GM13977 (cell line): ENCODE measurements at regions not wholly inside any gene's neighbourhood (a gene's known extent, or its start where the extent isn't known, plus 50 kb on each side); places are given as distances from the start of the nearest gene placed in this dataset.

ENCODE experiments used
- DNase-seq: peaks from one replicate; pipeline ENCODE4 v3.0.0; 2012; ENCODE audit warnings: low spot score
- in situ Hi-C: fragments of 300-500 bp; cut with MboI; formaldehyde crosslinking; loops from one replicate; pipeline ENCODE4 v1.12.0; 2022; ENCODE audit warnings: low sequenced_read_pairs, low pct_unique_long_range_greater_than_20kb, mixed read lengths, inconsistent platforms; ENCODE audit not compliant: unreplicated experiment
- TF ChIP-seq, protein P1 (sequence below): IDR thresholded peaks from 2 replicates; pipeline ENCODE4 v1.5.1; 2012; ENCODE audit warnings: mild to moderate bottlenecking, control low read depth; ENCODE audit not compliant: insufficient read depth; ENCODE audit errors: extremely low read depth, missing control alignments

DNA sequence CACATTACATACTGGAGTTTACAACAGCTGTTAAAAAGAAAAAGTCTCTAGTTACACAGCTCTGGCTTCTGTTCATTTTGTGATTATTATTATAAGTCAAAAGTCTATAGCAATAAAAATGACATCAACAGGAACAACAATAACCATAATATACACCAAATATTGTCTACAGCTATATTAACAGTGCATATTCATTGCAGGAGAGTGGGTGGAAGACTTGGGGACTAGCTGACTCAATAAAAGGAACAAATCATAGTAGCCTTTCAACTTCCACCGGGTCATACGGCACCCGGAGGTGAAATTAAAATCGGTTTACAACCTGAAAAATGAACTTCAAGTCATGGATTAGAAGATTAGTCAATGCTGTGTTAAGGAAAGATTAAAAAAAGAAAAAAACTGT is 642.1 kb downstream of the SATB2 start:
- no peak for DNase-seq
- TF ChIP-seq, protein P1, sequence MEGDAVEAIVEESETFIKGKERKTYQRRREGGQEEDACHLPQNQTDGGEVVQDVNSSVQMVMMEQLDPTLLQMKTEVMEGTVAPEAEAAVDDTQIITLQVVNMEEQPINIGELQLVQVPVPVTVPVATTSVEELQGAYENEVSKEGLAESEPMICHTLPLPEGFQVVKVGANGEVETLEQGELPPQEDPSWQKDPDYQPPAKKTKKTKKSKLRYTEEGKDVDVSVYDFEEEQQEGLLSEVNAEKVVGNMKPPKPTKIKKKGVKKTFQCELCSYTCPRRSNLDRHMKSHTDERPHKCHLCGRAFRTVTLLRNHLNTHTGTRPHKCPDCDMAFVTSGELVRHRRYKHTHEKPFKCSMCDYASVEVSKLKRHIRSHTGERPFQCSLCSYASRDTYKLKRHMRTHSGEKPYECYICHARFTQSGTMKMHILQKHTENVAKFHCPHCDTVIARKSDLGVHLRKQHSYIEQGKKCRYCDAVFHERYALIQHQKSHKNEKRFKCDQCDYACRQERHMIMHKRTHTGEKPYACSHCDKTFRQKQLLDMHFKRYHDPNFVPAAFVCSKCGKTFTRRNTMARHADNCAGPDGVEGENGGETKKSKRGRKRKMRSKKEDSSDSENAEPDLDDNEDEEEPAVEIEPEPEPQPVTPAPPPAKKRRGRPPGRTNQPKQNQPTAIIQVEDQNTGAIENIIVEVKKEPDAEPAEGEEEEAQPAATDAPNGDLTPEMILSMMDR = no peak
- in situ Hi-C loops = no loop called here

DNA sequence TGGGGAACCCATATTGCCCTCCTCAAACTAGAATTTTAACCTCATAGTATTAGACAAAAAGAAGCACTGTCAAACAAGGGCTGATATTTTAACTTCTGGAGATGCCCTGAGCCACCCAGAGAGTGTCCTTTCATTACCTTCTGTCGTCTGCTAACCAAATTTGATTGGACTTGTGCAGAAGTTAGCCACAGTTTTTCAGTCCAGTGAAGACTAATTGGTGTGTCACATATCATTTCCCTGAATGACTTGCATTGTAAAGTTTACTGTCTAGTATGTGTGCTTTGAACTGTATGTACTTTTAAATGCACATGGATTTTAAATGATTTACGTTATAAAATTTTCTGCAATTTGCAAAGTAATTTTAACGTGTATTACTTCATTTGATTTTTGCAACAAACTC is 646.5 kb downstream of the SATB2 start:
- TF ChIP-seq, protein P1 = no peak
- in situ Hi-C loops = no loop called here
- DNase-seq = no peak

DNA sequence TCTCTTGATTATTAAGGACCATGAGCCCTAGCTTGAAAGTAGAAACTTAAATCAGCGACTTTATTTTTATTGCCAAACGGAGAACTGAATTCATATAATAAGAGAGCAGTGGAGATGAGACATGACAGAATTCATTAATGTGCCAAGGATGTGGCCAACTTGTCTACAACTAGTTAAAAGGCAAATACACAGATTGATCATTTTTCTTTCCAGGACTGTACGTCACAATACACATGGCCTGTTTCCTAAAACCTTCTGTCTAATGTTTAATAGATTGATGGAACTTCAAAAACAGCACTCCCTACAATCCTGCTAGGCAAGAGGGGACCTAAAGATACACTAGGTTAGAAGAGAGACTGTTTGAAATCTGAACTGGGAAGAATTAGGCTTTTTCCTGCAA is 647.8 kb downstream of the SATB2 start:
- in situ Hi-C loops = no loop called here
- TF ChIP-seq, protein P1 = no peak
- DNase-seq = no peak

DNA sequence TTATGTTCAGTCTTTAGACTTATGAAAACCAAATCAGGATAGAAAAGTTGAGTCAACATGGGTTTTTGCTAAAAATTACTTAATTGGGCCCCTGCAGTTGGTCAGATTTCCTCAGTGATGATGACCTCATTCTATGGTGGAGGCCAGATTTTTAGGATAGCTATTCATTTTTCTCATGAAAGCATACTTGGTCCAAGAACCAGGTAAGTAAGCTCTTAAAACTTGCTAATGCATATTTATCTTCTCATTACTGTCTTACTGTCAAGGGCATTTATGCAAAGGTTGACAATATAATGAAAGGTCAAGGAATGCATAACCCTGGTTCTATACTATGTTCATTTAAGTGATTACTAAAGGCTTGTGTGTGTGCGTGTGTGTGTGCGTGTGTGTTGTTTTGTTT is 650.6 kb downstream of the SATB2 start:
- DNase-seq = no peak
- in situ Hi-C loops = no loop called here
- TF ChIP-seq, protein P1 = no peak

DNA sequence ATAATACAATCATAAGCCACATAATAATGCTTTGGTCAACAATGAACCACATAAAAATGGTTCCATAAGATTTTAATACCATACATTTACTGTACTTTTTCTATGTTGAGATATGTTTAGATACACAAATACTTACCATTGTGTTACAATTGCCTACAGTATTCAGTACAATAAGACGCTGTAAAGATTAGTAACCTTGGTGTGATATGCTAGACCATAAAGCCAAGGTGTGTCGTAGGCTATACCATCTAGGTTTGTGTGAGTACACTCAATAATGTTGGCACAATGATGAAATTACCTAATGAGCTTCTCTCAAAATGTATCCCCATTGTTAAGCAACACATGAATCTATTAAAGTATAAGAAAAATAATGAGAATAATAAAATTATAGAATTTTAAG is 662.3 kb downstream of the SATB2 start:
- in situ Hi-C loops = no loop called here
- no peak for DNase-seq
- TF ChIP-seq, protein P1 = no peak

DNA sequence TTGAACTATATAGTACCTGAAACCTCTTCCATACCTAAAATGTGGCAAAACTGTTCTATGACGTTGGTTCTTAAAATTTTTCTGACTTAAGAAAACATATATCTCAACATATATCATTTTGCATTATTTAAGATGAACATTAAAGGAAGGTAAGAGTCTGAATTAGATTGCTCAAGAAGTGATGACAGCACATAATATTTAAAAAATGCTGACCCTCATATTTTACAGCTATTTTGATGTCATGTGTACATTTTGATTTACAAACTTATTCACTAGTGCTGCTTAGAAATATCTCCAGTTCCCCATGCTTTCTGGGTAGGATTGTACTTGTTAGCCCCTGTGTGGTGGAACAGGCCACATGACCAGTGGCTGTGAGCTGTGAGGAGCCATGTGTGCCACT is 666.1 kb downstream of the SATB2 start:
- TF ChIP-seq, protein P1 = no peak
- in situ Hi-C loops = no loop called here
- no peak for DNase-seq

DNA sequence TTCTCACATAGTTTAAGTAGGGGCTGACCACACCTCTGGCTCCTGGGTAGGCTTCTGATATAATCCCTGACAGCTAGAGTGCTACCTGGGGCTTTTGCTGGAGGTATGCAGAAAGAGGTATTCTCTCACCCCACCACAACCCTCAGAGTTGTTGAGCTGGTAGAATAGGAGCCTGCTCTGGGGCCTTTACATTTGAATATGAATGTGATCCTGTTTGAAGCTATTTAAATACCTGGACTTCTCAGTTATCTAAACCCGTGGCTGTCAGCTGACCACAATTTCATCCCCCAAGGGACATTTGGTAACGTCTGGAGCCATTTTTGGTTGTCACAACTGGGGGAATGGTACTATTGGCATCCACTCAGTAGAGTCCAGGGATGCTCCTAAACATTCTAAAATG is 669.1 kb downstream of the SATB2 start:
- TF ChIP-seq, protein P1 = no peak
- no peak for DNase-seq
- in situ Hi-C loops = no loop called here
